ENCODE measurements at regions not wholly inside any gene's neighbourhood (a gene's known extent, or its start where the extent isn't known, plus 50 kb on each side); places are given as distances from the start of the nearest gene placed in this dataset.

- no peak for TF ChIP-seq ZNF274 (IDR thresholded peaks at IDR 0.05; ENCODE audit: low read depth, low read length)
- TF ChIP-seq, protein P1, sequence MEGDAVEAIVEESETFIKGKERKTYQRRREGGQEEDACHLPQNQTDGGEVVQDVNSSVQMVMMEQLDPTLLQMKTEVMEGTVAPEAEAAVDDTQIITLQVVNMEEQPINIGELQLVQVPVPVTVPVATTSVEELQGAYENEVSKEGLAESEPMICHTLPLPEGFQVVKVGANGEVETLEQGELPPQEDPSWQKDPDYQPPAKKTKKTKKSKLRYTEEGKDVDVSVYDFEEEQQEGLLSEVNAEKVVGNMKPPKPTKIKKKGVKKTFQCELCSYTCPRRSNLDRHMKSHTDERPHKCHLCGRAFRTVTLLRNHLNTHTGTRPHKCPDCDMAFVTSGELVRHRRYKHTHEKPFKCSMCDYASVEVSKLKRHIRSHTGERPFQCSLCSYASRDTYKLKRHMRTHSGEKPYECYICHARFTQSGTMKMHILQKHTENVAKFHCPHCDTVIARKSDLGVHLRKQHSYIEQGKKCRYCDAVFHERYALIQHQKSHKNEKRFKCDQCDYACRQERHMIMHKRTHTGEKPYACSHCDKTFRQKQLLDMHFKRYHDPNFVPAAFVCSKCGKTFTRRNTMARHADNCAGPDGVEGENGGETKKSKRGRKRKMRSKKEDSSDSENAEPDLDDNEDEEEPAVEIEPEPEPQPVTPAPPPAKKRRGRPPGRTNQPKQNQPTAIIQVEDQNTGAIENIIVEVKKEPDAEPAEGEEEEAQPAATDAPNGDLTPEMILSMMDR (IDR thresholded peaks at IDR 0.05 in 2 of 3, conservative IDR thresholded peaks at IDR 0.05 in 1 of 3; ENCODE audit: borderline replicate concordance in 1 of 3, insufficient read depth in 1 of 3, low read depth in 2 of 3, low read length in 2 of 3): no peak
- no peak for TF ChIP-seq YY1 (IDR thresholded peaks at IDR 0.05; ENCODE audit: extremely low read depth, insufficient replicate concordance, low read depth, low read length)
- TF ChIP-seq POLR2A (IDR thresholded peaks at IDR 0.05; ENCODE audit: borderline replicate concordance, extremely low read depth, insufficient read depth, insufficient read length): no peak
- TF ChIP-seq, protein P2, sequence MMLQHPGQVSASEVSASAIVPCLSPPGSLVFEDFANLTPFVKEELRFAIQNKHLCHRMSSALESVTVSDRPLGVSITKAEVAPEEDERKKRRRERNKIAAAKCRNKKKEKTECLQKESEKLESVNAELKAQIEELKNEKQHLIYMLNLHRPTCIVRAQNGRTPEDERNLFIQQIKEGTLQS (IDR thresholded peaks at IDR 0.05): no peak
- TF ChIP-seq EZH2 (IDR thresholded peaks at IDR 0.05): no peak
Measured at GRCh38 chr1:29592731-29593130, 356.4 kb downstream of the PTPRU start.

Data from HCT116 (cell line).